Neural cell (in vitro differentiated cells): ENCODE measurements at regions not wholly inside any gene's neighbourhood (a gene's known extent, or its start where the extent isn't known, plus 50 kb on each side); places are given as distances from the start of the nearest gene placed in this dataset.

Source experiments
- H2AFZ ChIP-seq: fragments of 200-600, 300-800 bp; sonication (generic), shearing (Covaris generic); 2 replicates; pipeline ENCODE4 v1.6.0; 2014; ENCODE audit warnings: low read depth, mild to moderate bottlenecking, antibody characterized with exemption, low read length, moderate library complexity
- H3F3A ChIP-seq: fragments of 200-600 bp; shearing (Covaris generic); 2 replicates; pipeline ENCODE4 v1.6.1; 2016; ENCODE audit warnings: mild to moderate bottlenecking, moderate library complexity, mixed read lengths, antibody characterized with exemption, low read length; ENCODE audit not compliant: insufficient read depth, poor library complexity, severe bottlenecking
- H3K27ac ChIP-seq: fragments of 200-600, 300-800 bp; sonication (generic), shearing (Covaris generic); 2 replicates; pipeline ENCODE4 v1.5.1; 2014; ENCODE audit warnings: mild to moderate bottlenecking, low read length, moderate library complexity
- H3K27me3 ChIP-seq: fragments of 300-800, 200-600 bp; sonication (generic), shearing (Covaris generic); 2 replicates; pipeline ENCODE4 v1.6.0; 2014; ENCODE audit warnings: mild to moderate bottlenecking, low read depth, low read length, moderate library complexity; ENCODE audit not compliant: insufficient read depth
- H3K36me3 ChIP-seq: fragments of 300-800, 200-600 bp; sonication (generic), shearing (Covaris generic); 2 replicates; pipeline ENCODE4 v1.5.1; 2014; ENCODE audit warnings: mild to moderate bottlenecking, antibody characterized with exemption, low read length, moderate library complexity; ENCODE audit not compliant: insufficient read depth
- H3K4me2 ChIP-seq: fragments of 300-800, 200-600 bp; sonication (generic), shearing (Covaris generic); 2 replicates; pipeline ENCODE4 v1.6.0; 2014; ENCODE audit warnings: mild to moderate bottlenecking, low read length
- H3K4me3 ChIP-seq: fragments of 300-800, 200-600 bp; sonication (generic), shearing (Covaris generic); 2 replicates; pipeline ENCODE4 v1.5.1; 2014; ENCODE audit warnings: mild to moderate bottlenecking, low read length, moderate library complexity
- H3K79me2 ChIP-seq: fragments of 200-600 bp; shearing (Covaris generic); replicated peaks from 2 replicates; pipeline ENCODE4 v1.6.0; 2014; ENCODE audit warnings: mild to moderate bottlenecking, low read length, moderate library complexity; ENCODE audit not compliant: insufficient read depth
- H3K9ac ChIP-seq: fragments of 300-800, 200-600 bp; sonication (generic), shearing (Covaris generic); 2 replicates; pipeline ENCODE4 v1.6.1; 2016; ENCODE audit warnings: mild to moderate bottlenecking, low read length, mixed read lengths
- H3K9me2 ChIP-seq: fragments of 200-600 bp; shearing (Covaris generic); 2 replicates; pipeline ENCODE4 v1.6.1; 2016; ENCODE audit warnings: mild to moderate bottlenecking, low read length, mixed read lengths; ENCODE audit not compliant: insufficient read depth
- H3K9me3 ChIP-seq: fragments of 200-600, 300-800 bp; sonication (generic), shearing (Covaris generic); 2 replicates; pipeline ENCODE4 v1.6.1; 2016; ENCODE audit warnings: mild to moderate bottlenecking, mixed run types, low read length, moderate library complexity, mixed read lengths
- H4K20me1 ChIP-seq: fragments of 200-600 bp; shearing (Covaris generic); 2 replicates; pipeline ENCODE4 v1.6.1; 2016; ENCODE audit warnings: mild to moderate bottlenecking, mixed run types; ENCODE audit not compliant: insufficient read depth
- EP300 ChIP-seq: fragments of 450-650 bp; conservative IDR thresholded peaks from 2 replicates; pipeline ENCODE4 v1.6.1; 2014; ENCODE audit warnings: antibody characterized with exemption, mild to moderate bottlenecking, moderate library complexity; ENCODE audit not compliant: poor library complexity, severe bottlenecking
- EZH2 ChIP-seq: fragments of 200-600, 300-800 bp; shearing (Covaris generic), sonication (generic); IDR thresholded peaks from 2 replicates; pipeline ENCODE4 v1.6.1; 2014; ENCODE audit warnings: antibody characterized with exemption, low read length, borderline replicate concordance, mild to moderate bottlenecking; ENCODE audit not compliant: insufficient read depth, poor library complexity, severe bottlenecking
- MXI1 ChIP-seq: fragments of 450-650 bp; conservative IDR thresholded peaks from 2 replicates; pipeline ENCODE4 v1.6.1; 2014; ENCODE audit warnings: antibody characterized with exemption, mild to moderate bottlenecking; ENCODE audit not compliant: poor library complexity, severe bottlenecking
- POLR2AphosphoS5 ChIP-seq: IDR thresholded peaks from 2 replicates; pipeline ENCODE4 v1.6.1; 2012
- RAD21 ChIP-seq: fragments of 450-650 bp; conservative IDR thresholded peaks from 2 replicates; pipeline ENCODE4 v1.6.1; 2014; ENCODE audit warnings: antibody characterized with exemption, mild to moderate bottlenecking, moderate library complexity
- SMC3 ChIP-seq: fragments of 450-650 bp; conservative IDR thresholded peaks from 2 replicates; pipeline ENCODE4 v1.6.1; 2014; ENCODE audit warnings: antibody characterized with exemption, mild to moderate bottlenecking, moderate library complexity; ENCODE audit not compliant: poor library complexity
- TAF1 ChIP-seq: IDR thresholded peaks from 2 replicates; pipeline ENCODE4 v1.6.1; 2012; ENCODE audit warnings: low read depth
- TF ChIP-seq, protein P1 (sequence below): IDR thresholded peaks from 2 replicates; pipeline ENCODE4 v1.6.1; 2012; ENCODE audit warnings: borderline replicate concordance
- TF ChIP-seq, protein P2 (sequence below): fragments of 450-650 bp; IDR thresholded peaks from 2 replicates; pipeline ENCODE4 v1.5.1; 2014; ENCODE audit warnings: antibody characterized with exemption, mild to moderate bottlenecking, moderate library complexity; ENCODE audit not compliant: poor library complexity, severe bottlenecking

DNA sequence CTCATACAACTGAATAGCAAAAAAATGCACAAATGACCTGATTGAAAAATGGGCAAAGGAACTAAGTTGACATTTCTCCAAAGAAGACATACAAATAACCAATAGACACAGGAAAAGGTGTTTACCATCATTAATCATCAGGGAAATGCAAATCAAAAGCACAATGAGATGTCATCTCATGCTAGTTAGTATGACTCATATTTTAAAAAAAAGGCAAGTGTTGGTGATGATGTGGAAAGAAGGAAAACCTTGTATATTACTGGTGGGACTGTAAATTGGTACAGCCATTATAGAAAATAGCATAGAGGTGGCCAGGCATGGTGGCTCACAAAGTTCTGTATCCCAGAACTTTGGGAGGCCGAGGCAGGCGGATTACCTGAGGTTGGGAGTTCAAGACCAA lies 232.5 kb upstream of the ZFHX3 start:
- H3K4me2 ChIP-seq: no peak overlapping the region
- no peaks in the 10 kb centered on the region for H3K9me2 ChIP-seq
- no peak overlapping the region for H3K9ac ChIP-seq
- no peaks in the 10 kb centered on the region for H3K27me3 ChIP-seq
- H3K27ac ChIP-seq: no peak overlapping the region
- no peak overlapping the region for H3K4me3 ChIP-seq
- no peaks in the 10 kb centered on the region for H3K36me3 ChIP-seq
- H4K20me1 ChIP-seq: no peaks in the 10 kb centered on the region
- H3K9me3 ChIP-seq: peaks cover 3% of the 10 kb centered on the region
- H2AFZ ChIP-seq: no peak overlapping the region
- no peaks in the 10 kb centered on the region for H3F3A ChIP-seq
- H3K79me2 ChIP-seq: no peaks in the 10 kb centered on the region
- TF ChIP-seq SMC3 (no peak), EP300 (no peak), MXI1 (no peak), TAF1 (no peak), POLR2AphosphoS5 (no peak), RAD21 (no peak), EZH2 (no peak)
- TF ChIP-seq, protein P1, sequence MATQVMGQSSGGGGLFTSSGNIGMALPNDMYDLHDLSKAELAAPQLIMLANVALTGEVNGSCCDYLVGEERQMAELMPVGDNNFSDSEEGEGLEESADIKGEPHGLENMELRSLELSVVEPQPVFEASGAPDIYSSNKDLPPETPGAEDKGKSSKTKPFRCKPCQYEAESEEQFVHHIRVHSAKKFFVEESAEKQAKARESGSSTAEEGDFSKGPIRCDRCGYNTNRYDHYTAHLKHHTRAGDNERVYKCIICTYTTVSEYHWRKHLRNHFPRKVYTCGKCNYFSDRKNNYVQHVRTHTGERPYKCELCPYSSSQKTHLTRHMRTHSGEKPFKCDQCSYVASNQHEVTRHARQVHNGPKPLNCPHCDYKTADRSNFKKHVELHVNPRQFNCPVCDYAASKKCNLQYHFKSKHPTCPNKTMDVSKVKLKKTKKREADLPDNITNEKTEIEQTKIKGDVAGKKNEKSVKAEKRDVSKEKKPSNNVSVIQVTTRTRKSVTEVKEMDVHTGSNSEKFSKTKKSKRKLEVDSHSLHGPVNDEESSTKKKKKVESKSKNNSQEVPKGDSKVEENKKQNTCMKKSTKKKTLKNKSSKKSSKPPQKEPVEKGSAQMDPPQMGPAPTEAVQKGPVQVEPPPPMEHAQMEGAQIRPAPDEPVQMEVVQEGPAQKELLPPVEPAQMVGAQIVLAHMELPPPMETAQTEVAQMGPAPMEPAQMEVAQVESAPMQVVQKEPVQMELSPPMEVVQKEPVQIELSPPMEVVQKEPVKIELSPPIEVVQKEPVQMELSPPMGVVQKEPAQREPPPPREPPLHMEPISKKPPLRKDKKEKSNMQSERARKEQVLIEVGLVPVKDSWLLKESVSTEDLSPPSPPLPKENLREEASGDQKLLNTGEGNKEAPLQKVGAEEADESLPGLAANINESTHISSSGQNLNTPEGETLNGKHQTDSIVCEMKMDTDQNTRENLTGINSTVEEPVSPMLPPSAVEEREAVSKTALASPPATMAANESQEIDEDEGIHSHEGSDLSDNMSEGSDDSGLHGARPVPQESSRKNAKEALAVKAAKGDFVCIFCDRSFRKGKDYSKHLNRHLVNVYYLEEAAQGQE: no peak
- TF ChIP-seq, protein P2, sequence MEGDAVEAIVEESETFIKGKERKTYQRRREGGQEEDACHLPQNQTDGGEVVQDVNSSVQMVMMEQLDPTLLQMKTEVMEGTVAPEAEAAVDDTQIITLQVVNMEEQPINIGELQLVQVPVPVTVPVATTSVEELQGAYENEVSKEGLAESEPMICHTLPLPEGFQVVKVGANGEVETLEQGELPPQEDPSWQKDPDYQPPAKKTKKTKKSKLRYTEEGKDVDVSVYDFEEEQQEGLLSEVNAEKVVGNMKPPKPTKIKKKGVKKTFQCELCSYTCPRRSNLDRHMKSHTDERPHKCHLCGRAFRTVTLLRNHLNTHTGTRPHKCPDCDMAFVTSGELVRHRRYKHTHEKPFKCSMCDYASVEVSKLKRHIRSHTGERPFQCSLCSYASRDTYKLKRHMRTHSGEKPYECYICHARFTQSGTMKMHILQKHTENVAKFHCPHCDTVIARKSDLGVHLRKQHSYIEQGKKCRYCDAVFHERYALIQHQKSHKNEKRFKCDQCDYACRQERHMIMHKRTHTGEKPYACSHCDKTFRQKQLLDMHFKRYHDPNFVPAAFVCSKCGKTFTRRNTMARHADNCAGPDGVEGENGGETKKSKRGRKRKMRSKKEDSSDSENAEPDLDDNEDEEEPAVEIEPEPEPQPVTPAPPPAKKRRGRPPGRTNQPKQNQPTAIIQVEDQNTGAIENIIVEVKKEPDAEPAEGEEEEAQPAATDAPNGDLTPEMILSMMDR: no peak

DNA sequence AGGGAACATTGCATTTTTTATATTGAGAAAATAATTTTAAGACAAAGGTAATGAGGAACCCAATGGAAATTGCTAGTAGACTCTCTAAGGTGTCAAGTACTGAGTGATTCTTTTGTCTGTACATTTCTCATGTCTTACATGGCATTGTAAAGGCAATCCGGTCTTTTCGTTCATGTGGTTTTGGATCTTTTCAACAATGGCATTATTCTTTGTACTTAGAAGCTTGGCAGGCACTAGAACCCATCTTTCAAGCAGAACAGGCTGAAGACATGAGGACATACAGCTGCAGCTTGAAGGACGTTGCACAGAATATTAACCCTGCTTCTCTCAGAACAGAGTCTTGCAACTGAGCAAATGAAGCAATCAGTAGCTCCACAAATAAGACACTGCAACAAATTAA lies 231.5 kb upstream of the ZFHX3 start:
- Histone ChIP-seq H3K9ac (no peak overlapping the region), H3K4me2 (no peak overlapping the region), H3K27me3 (no peaks in the 10 kb centered on the region), H3K79me2 (no peaks in the 10 kb centered on the region), H3F3A (no peaks in the 10 kb centered on the region), H4K20me1 (no peaks in the 10 kb centered on the region), H3K9me3 (peaks cover 3% of the 10 kb centered on the region), H3K36me3 (no peaks in the 10 kb centered on the region), H3K27ac (no peak overlapping the region), H3K4me3 (no peak overlapping the region), H2AFZ (no peak overlapping the region), H3K9me2 (no peaks in the 10 kb centered on the region)
- TF ChIP-seq TAF1 (no peak), POLR2AphosphoS5 (no peak)

DNA sequence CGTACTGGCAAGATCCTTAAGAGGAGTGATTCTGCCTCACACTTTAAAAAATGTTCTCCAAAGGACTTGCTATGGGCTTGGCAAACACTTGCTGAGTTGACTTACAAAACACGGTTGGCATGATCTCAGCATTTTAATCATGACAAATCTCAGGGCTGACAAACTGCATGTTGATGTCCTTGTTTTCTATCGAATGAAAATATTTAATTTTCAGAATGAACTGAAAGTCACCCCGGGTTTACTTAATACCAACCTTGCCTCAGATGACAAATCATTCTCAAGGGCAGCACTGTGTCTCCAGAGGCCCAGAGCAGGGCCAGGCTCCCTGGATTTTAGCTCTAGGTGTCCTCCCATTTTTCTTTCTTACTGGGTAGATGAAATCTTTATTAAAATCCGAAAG lies 229.1 kb upstream of the ZFHX3 start:
- H3K36me3 ChIP-seq: no peaks in the 10 kb centered on the region
- no peaks in the 10 kb centered on the region for H4K20me1 ChIP-seq
- H3K4me2 ChIP-seq: no peak overlapping the region
- no peak overlapping the region for H3K27ac ChIP-seq
- peaks cover 3% of the 10 kb centered on the region for H3K9me3 ChIP-seq
- H3K79me2 ChIP-seq: no peaks in the 10 kb centered on the region
- no peak overlapping the region for H3K4me3 ChIP-seq
- H2AFZ ChIP-seq: no peak overlapping the region
- no peaks in the 10 kb centered on the region for H3K9me2 ChIP-seq
- no peaks in the 10 kb centered on the region for H3F3A ChIP-seq
- TF ChIP-seq TAF1 (no peak), POLR2AphosphoS5 (no peak), RAD21 (no peak), MXI1 (no peak), EZH2 (no peak), EP300 (no peak), SMC3 (no peak)
- TF ChIP-seq, protein P1: no peak
- TF ChIP-seq, protein P2: no peak
- H3K27me3 ChIP-seq: no peaks in the 10 kb centered on the region
- no peak overlapping the region for H3K9ac ChIP-seq
